ENCODE measurements at regions not wholly inside any gene's neighbourhood (a gene's known extent, or its start where the extent isn't known, plus 50 kb on each side); places are given as distances from the start of the nearest gene placed in this dataset.

DNA sequence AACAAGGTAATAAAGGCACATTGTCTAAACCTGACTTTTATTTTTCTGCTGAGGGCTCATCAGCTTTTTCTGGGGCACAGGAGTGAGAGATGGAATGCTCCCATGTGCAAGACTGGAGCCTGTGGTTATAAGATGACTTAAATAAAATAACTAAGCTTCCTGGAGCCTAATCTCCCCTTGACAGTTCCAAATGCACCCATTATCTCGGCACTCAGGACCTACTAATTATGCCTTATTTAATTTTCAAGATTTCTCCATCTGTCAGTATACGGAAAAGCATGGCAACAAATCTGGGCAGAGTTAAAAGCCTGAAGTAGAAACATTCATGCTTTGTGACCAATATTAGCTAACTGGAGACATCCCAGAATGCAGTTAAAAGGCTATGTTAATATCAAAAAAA is 416.7 kb upstream of the TEX13C start:
- TF ChIP-seq CTCF (IDR thresholded peaks at IDR 0.05) = no peak
- TF ChIP-seq EP300 (IDR thresholded peaks at IDR 0.05) = no peak
- no peak for TF ChIP-seq POLR2A (IDR thresholded peaks at IDR 0.05)
